Gastroesophageal sphincter (tissue), 4 donors: ENCODE measurements at regions not wholly inside any gene's neighbourhood (a gene's known extent, or its start where the extent isn't known, plus 50 kb on each side); places are given as distances from the start of the nearest gene placed in this dataset.

Experiments
- ATAC-seq: fragments of 150-250 bp; one replicate; pipeline ENCODE4 v1.9.1; 2016; ENCODE audit warnings: mild to moderate bottlenecking, moderate library complexity
- H3K27ac ChIP-seq, 4 donors: fragments of 200-600 bp; sonication (generic) in 3 of 4; 1 replicate in 3 of 4; 2 replicates in 1 of 4; pipeline ENCODE4 v1.5.1; 2016 to 2019
- H3K27me3 ChIP-seq: fragments of 200-600 bp; sonication (generic); one replicate; pipeline ENCODE4 v1.5.1; 2019
- H3K36me3 ChIP-seq, 2 donors: fragments of 200-600 bp; sonication (generic); one replicate each; pipeline ENCODE4 v1.5.1; 2019; ENCODE audit warnings: control low read depth in 1 of 2
- H3K4me1 ChIP-seq, 3 donors: fragments of 200-600 bp; sonication (generic); 1 replicate in 2 of 3; 2 replicates in 1 of 3; pipeline ENCODE4 v1.5.1; 2016 to 2019; ENCODE audit warnings: control low read depth in 2 of 3
- H3K4me3 ChIP-seq, 2 donors: fragments of 200-600 bp; sonication (generic); one replicate each; pipeline ENCODE4 v1.5.1; 2019; ENCODE audit warnings: mild to moderate bottlenecking in 1 of 2, moderate library complexity in 1 of 2
- H3K9me3 ChIP-seq, 3 donors: fragments of 200-600 bp; sonication (generic); one replicate each; pipeline ENCODE4 v1.5.1; 2017 to 2019; ENCODE audit warnings: control low read depth in 2 of 3
- EP300 ChIP-seq: sonication (generic); formaldehyde crosslinking; IDR thresholded peaks from one replicate; pipeline ENCODE4 v1.6.1; 2017; ENCODE audit warnings: antibody characterized with exemption, mild to moderate bottlenecking
- POLR2A ChIP-seq, 2 donors: fragments of 450-650 bp; IDR thresholded peaks; one replicate each; pipeline ENCODE4 v1.6.1; 2017; ENCODE audit warnings: antibody characterized with exemption in 2 of 2, mild to moderate bottlenecking in 2 of 2, moderate library complexity in 1 of 2
- POLR2AphosphoS5 ChIP-seq: sonication (generic); formaldehyde crosslinking; IDR thresholded peaks from one replicate; pipeline ENCODE4 v1.6.1; 2017; ENCODE audit warnings: antibody characterized with exemption
- WGBS, 2 donors: methylation state at CpG; one replicate each; pipeline ENCODE4 v1.1.5; 2018; ENCODE audit warnings: low coverage in 1 of 2; 5-methylcytosine and 5-hydroxymethylcytosine counted together
- TF ChIP-seq, protein P1 (sequence below), 4 experiments: fragments of 200-600 bp in 2 of 4; fragments of 450-650 bp in 2 of 4; sonication (generic) in 1 of 4; IDR thresholded peaks; one replicate each; pipeline ENCODE4 v1.5.1; 2017 to 2019; ENCODE audit warnings: antibody characterized with exemption in 4 of 4, mild to moderate bottlenecking in 2 of 4, moderate library complexity in 2 of 4

DNA sequence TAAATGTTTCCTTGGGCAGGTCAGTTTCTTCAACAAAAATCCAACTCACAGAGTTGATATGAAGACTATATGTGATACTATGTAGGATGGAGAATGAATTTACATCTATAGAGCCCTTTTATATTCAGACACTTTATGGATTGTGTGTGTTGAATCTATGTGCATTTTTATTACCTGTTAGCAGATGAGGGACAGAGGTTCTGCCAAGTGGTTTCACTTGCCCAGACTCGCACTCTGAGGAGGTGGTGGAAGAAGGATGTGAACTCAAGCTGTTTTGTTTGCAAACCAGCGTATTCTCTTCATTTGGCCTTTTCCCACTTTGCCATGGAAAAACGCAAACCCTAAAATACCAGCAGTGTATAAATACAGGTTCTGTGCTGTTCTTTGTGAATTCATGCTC lies 237.6 kb downstream of the TDRD15 start:
- Histone ChIP-seq H3K4me1 (no peaks in the 10 kb centered on the region), H3K36me3 (no peaks in the 10 kb centered on the region), H3K4me3 (no peak overlapping the region), H3K9me3 (no peaks in the 10 kb centered on the region), H3K27ac (no peak overlapping the region), H3K27me3 (no peaks in the 10 kb centered on the region)
- WGBS, 2 donors: 82 to 83% methylated on average over 3 of the region's 3 CpGs
- TF ChIP-seq POLR2AphosphoS5 (no peak), POLR2A (IDR thresholded peaks at IDR 0.05) (no peak), EP300 (no peak)
- TF ChIP-seq, protein P1, sequence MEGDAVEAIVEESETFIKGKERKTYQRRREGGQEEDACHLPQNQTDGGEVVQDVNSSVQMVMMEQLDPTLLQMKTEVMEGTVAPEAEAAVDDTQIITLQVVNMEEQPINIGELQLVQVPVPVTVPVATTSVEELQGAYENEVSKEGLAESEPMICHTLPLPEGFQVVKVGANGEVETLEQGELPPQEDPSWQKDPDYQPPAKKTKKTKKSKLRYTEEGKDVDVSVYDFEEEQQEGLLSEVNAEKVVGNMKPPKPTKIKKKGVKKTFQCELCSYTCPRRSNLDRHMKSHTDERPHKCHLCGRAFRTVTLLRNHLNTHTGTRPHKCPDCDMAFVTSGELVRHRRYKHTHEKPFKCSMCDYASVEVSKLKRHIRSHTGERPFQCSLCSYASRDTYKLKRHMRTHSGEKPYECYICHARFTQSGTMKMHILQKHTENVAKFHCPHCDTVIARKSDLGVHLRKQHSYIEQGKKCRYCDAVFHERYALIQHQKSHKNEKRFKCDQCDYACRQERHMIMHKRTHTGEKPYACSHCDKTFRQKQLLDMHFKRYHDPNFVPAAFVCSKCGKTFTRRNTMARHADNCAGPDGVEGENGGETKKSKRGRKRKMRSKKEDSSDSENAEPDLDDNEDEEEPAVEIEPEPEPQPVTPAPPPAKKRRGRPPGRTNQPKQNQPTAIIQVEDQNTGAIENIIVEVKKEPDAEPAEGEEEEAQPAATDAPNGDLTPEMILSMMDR (IDR thresholded peaks at IDR 0.05): no peak
- ATAC-seq: no peak

DNA sequence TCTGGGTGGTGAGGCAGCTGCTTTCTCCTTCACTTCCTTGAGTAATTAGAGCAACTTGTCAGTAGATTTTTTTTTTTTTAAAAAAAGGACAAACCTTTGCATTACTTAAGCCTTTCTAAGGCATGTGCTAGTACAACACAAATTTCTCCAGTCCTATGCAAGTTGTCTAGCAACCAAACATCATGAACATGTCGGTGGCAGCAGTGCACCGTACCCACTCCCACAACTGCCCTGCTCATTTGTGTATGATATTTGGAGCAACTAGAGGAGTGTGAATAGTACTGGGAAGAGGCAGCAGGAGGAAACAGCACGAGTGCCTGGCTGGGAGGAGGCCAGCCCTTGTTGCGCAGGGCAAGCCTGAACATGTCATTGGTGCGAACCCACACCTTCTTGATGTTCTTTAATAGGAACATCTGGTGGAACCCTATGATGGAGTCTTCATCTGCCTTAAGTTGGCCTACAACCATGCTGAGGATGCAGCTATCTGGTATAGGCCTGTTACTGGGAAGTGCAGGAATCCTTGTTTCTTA lies 238.3 kb downstream of the TDRD15 start:
- WGBS, 2 donors: 80 to 86% methylated on average over 2 to 5 of the region's 5 CpGs
- Histone ChIP-seq H3K4me1 (no peaks in the 10 kb centered on the region), H3K9me3 (no peaks in the 10 kb centered on the region), H3K27ac (no peak overlapping the region), H3K27me3 (no peaks in the 10 kb centered on the region), H3K4me3 (no peak overlapping the region), H3K36me3 (no peaks in the 10 kb centered on the region)
- TF ChIP-seq EP300 (no peak), POLR2AphosphoS5 (no peak), POLR2A (IDR thresholded peaks at IDR 0.05) (no peak)
- TF ChIP-seq, protein P1 (IDR thresholded peaks at IDR 0.05): no peak
- ATAC-seq: no peak

- no peaks in the 10 kb centered on the region for H3K9me3 ChIP-seq
- H3K27ac ChIP-seq: no peak overlapping the region
- 78 to 87% methylated on average over 3 of the region's 3 CpGs for WGBS, 2 donors
- no peaks in the 10 kb centered on the region for H3K27me3 ChIP-seq
- H3K4me1 ChIP-seq: no peaks in the 10 kb centered on the region
- no peaks in the 10 kb centered on the region for H3K36me3 ChIP-seq
- TF ChIP-seq, protein P1 (IDR thresholded peaks at IDR 0.05): no peak
- TF ChIP-seq POLR2A (IDR thresholded peaks at IDR 0.05): no peak
- TF ChIP-seq POLR2AphosphoS5: no peak
- no peak for TF ChIP-seq EP300
- no peak for ATAC-seq
- H3K4me3 ChIP-seq: no peak overlapping the region
Measured at GRCh38 chr2:21363364-21363763, 239.6 kb downstream of the TDRD15 start.

DNA sequence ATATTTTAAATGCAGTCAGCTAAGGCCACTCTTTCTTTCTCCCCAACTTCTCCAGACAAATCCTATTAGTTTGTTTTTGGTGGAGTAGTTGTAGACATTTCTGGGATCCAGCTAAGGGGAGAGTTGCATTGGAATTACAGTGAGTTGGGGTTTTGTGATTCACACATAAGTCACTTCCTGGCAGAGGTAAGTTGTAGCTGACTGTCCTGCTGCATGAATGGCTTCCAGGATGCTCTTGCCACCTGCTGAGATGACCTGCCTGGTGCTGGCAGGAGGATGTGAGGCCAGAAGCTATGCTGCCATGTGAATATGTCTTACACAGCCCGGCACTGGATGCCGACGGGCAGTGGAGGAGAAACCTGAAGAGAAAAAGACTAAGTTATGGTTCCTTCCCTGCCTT lies 243.7 kb downstream of the TDRD15 start:
- TF ChIP-seq POLR2A (IDR thresholded peaks at IDR 0.05): no peak
- TF ChIP-seq POLR2AphosphoS5: no peak
- TF ChIP-seq, protein P1 (IDR thresholded peaks at IDR 0.05): no peak
- no peak for TF ChIP-seq EP300
- ATAC-seq: no peak
- Histone ChIP-seq H3K36me3 (no peaks in the 10 kb centered on the region), H3K4me1 (no peaks in the 10 kb centered on the region), H3K4me3 (no peak overlapping the region), H3K27me3 (peaks cover 2% of the 10 kb centered on the region), H3K27ac (no peak overlapping the region), H3K9me3 (no peaks in the 10 kb centered on the region)
- WGBS, 2 donors: 96% methylated on average over 3 of the region's 3 CpGs; no CpG with 5 or more reads in 1 of the 2 donors

DNA sequence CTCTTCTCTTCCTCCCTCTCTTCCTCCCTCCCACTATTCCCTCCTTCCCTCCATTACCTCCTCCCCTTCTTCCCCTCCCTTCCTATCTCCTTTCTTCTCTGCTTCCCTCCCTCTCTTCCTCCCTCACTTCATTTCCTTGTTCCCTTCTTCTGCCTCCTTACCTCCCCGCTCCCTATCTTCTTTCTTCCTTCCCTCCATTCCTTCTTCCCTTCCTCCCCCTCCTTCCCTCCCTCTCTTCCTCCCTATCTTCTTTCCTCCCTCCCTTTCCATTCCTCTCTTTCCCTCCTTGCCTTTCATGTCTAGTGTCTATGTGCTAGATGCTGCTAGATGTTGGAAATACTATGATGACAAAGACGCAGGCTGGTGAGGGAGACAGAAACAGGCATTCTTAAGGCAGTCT lies 246.0 kb downstream of the TDRD15 start:
- ATAC-seq: no peak
- H3K9me3 ChIP-seq: no peaks in the 10 kb centered on the region
- 100% methylated on average over 1 of the region's 2 CpGs; no CpG with 5 or more reads in 1 of the 2 donors for WGBS, 2 donors
- TF ChIP-seq EP300 (no peak), POLR2AphosphoS5 (no peak), POLR2A (IDR thresholded peaks at IDR 0.05) (no peak)
- TF ChIP-seq, protein P1 (IDR thresholded peaks at IDR 0.05): no peak
- no peak overlapping the region for H3K4me3 ChIP-seq
- peaks cover 3% of the 10 kb centered on the region for H3K27me3 ChIP-seq
- no peaks in the 10 kb centered on the region for H3K4me1 ChIP-seq
- no peak overlapping the region for H3K27ac ChIP-seq
- H3K36me3 ChIP-seq: no peaks in the 10 kb centered on the region
